Spinal cord (tissue), 9 donors: ENCODE measurements at regions not wholly inside any gene's neighbourhood (a gene's known extent, or its start where the extent isn't known, plus 50 kb on each side); places are given as distances from the start of the nearest gene placed in this dataset.

Experiments used
- DNase-seq, 6 donors: peaks; one replicate each; pipeline versions ENCODE4 v3.0.0 to v3.0.0-alpha.2; 2013 to 2015; ENCODE audit warnings: low spot score in 6 of 6, low read depth in 4 of 6
- H3K27ac ChIP-seq: one replicate; pipeline ENCODE4 v1.5.1; 2013; ENCODE audit warnings: low read depth, low read length, control low read depth
- H3K27me3 ChIP-seq: one replicate; pipeline ENCODE4 v1.6.1; 2013; ENCODE audit warnings: low read length; ENCODE audit not compliant: control insufficient read depth, insufficient read depth
- H3K36me3 ChIP-seq: one replicate; pipeline ENCODE4 v1.6.1; 2013; ENCODE audit warnings: low read length; ENCODE audit not compliant: control insufficient read depth, insufficient read depth
- H3K4me1 ChIP-seq: one replicate; pipeline ENCODE4 v1.6.1; 2013; ENCODE audit warnings: low read length; ENCODE audit not compliant: control insufficient read depth, insufficient read depth
- H3K4me3 ChIP-seq: one replicate; pipeline ENCODE4 v1.5.1; 2013; ENCODE audit warnings: low read depth, low read length, control low read depth
- H3K9me3 ChIP-seq: one replicate; pipeline ENCODE4 v1.6.1; 2013; ENCODE audit warnings: low read length; ENCODE audit not compliant: control insufficient read depth, insufficient read depth
- WGBS: methylation state at CpG from one replicate; pipeline ENCODE4 v1.1.5; 2013; ENCODE audit warnings: missing lambda C conversion rate; ENCODE audit not compliant: insufficient coverage; 5-methylcytosine and 5-hydroxymethylcytosine counted together
- donor health status: healthy.

DNA sequence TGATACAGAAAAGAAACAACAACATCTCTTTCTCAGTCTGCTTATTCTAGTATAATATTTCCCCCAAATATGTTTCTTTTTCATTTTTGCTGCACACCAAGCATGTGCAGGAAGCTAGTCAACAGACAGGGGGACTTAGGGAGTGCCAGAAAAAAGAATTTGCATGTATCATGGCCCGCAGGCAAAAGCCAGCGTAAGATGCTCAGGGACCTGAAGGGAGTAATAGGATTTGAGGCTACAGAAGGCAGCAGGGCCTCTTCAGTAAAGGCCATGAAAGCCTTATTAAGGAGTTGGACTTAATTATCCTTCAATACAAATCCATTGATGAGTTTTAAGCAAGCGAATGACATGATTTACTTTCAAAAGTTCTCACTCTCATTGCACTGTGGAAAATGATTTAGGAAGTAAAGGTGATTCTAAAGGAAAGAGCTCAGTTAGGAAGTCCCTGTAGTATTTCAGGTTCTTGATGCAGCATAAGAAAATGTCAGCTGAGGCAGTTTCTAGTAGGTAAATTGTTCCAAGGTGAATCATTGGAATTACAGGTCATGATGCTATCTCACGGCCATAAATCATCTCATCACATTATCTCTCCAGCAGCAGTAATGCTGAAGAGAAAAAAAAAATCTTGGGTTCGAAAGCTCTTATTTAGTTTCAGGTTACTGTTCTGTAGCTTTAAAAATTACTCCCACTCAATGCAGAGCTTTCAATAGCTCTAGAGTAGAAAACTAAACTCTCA lies 94.8 kb downstream of the PTCHD4 start:
- H3K9me3 ChIP-seq = no peaks in the 10 kb centered on the region
- no peak overlapping the region for H3K4me3 ChIP-seq
- H3K27me3 ChIP-seq = no peaks in the 10 kb centered on the region
- no peaks in the 10 kb centered on the region for H3K36me3 ChIP-seq
- WGBS = 100% methylated on average over 1 of the region's 5 CpGs
- DNase-seq = no peak
- no peaks in the 10 kb centered on the region for H3K4me1 ChIP-seq
- no peak overlapping the region for H3K27ac ChIP-seq

DNA sequence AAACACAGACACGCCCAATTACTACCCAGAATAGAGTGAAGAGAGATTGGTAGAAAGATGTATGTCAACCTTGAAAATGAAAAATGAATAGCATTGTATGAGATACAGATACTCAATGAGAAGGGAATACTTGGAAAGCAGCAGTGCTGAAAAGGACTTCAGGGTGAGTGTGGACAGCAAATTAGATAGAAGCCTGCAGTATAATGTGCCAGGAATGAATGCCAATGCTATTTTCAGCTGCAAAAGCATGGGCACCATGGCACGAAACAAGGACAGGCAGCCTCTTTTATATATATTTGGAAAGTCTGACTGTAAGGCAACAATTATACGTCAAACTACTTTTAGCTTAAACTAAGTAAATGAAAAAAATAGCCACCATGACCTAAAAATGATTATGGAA lies 118.2 kb downstream of the PTCHD4 start:
- Histone ChIP-seq H3K27ac (no peak overlapping the region), H3K4me1 (no peaks in the 10 kb centered on the region), H3K27me3 (no peaks in the 10 kb centered on the region), H3K36me3 (no peaks in the 10 kb centered on the region), H3K4me3 (no peak overlapping the region), H3K9me3 (no peaks in the 10 kb centered on the region)
- peak in 1 of 6 donors; percentile 32 for DNase-seq
- WGBS = no CpG with 5 or more reads among the region's 3 CpGs

- H3K9me3 ChIP-seq = no peaks in the 10 kb centered on the region
- DNase-seq = no peak
- no peak overlapping the region for H3K27ac ChIP-seq
- no CpG with 5 or more reads among the region's 2 CpGs for WGBS
- H3K36me3 ChIP-seq = no peaks in the 10 kb centered on the region
- H3K27me3 ChIP-seq = peaks cover 2% of the 10 kb centered on the region
- no peak overlapping the region for H3K4me3 ChIP-seq
- H3K4me1 ChIP-seq = no peaks in the 10 kb centered on the region
Measured at GRCh38 chr6:47983491-47983890, 127.5 kb downstream of the PTCHD4 start.

- Histone ChIP-seq H3K4me1 (no peaks in the 10 kb centered on the region), H3K9me3 (no peaks in the 10 kb centered on the region), H3K27me3 (peaks cover 2% of the 10 kb centered on the region), H3K4me3 (no peak overlapping the region), H3K27ac (no peak overlapping the region), H3K36me3 (no peaks in the 10 kb centered on the region)
- DNase-seq = no peak
Measured at GRCh38 chr6:47977314-47977713, 133.7 kb downstream of the PTCHD4 start.

DNA sequence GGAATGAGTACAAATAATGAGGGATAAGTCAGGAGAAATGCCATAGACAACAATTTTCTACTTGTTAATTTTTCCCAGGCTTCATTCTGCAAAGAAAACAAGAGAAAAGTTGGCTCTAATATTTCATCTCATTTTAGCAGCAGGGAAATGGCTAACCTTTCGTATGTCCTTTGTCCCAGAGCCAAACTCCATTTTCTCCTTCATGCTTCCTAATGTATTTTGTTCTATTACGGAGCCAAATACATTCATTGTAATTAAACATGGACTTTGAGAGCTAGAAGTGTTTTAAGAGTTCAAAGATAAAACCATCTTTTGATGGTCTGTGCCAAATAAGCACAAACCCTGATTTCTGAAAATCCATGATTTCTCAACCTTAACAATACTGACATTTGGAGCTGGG lies 136.9 kb downstream of the PTCHD4 start:
- no CpG with 5 or more reads among the region's 2 CpGs for WGBS
- H3K36me3 ChIP-seq = no peaks in the 10 kb centered on the region
- no peaks in the 10 kb centered on the region for H3K9me3 ChIP-seq
- no peaks in the 10 kb centered on the region for H3K27me3 ChIP-seq
- H3K27ac ChIP-seq = no peak overlapping the region
- H3K4me3 ChIP-seq = no peak overlapping the region
- no peaks in the 10 kb centered on the region for H3K4me1 ChIP-seq
- peak in 2 of 6 donors; percentile 20 to 23 for DNase-seq

DNA sequence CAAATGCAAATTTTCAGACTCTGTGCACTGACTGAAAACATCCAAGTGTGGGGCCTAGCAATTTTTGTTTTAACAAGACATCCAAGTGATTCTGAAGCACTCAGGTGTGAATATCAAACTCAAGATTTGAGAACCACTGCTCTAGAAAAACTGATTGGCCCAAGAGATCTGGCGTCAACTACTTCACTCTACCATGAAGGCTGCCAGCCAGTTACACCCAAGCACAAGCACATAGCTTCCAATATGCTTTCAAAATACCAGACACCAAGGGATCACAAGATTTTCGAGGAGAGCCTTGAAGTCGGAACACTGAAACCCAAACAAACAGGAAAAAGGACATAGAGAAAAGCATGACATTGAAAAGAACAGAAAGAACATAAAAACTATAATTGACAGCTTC lies 140.2 kb downstream of the PTCHD4 start:
- H3K9me3 ChIP-seq = no peaks in the 10 kb centered on the region
- no peak for DNase-seq
- H3K36me3 ChIP-seq = no peaks in the 10 kb centered on the region
- H3K4me3 ChIP-seq = no peak overlapping the region
- 100% methylated on average over 1 of the region's 3 CpGs for whole genome bisulfite sequencing
- no peaks in the 10 kb centered on the region for H3K4me1 ChIP-seq
- no peak overlapping the region for H3K27ac ChIP-seq
- H3K27me3 ChIP-seq = no peaks in the 10 kb centered on the region

- Histone ChIP-seq H3K36me3 (no peaks in the 10 kb centered on the region), H3K4me1 (no peaks in the 10 kb centered on the region), H3K4me3 (no peak overlapping the region), H3K9me3 (no peaks in the 10 kb centered on the region), H3K27me3 (no peaks in the 10 kb centered on the region), H3K27ac (no peak overlapping the region)
- WGBS = 100% methylated on average over 1 of the region's 2 CpGs
- DNase-seq = no peak
Measured at GRCh38 chr6:47967843-47968242, 143.2 kb downstream of the PTCHD4 start.

GRCh38 chr6:47964969-47965368 lies 146.0 kb downstream of the PTCHD4 start:
- H3K36me3 ChIP-seq = no peaks in the 10 kb centered on the region
- peak in 2 of 6 donors; percentile 7 to 54 for DNase-seq
- H3K27ac ChIP-seq = no peak overlapping the region
- no CpG with 5 or more reads among the region's 3 CpGs for WGBS
- H3K9me3 ChIP-seq = no peaks in the 10 kb centered on the region
- no peaks in the 10 kb centered on the region for H3K4me1 ChIP-seq
- H3K4me3 ChIP-seq = no peak overlapping the region
- no peaks in the 10 kb centered on the region for H3K27me3 ChIP-seq

DNA sequence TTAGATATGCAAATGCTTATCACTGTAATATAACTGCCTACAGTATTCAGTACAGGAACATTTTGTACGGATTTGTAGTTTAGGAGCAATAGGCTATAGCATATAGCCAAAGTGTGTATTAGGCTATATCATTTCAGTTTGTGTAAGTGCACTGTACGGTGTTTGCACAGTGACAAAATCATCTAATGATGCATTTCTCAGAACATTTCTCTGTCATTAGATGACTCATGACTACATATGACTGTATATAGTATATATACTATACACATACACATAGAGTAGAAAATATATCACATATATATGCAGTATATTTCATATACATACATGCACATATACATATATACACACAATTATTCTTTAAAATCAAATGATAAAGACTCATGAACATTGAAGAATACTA lies 158.4 kb downstream of the PTCHD4 start:
- WGBS = no CpG with 5 or more reads among the region's 2 CpGs
- no peak for DNase-seq
- Histone ChIP-seq H3K27me3 (no peaks in the 10 kb centered on the region), H3K36me3 (no peaks in the 10 kb centered on the region), H3K27ac (no peak overlapping the region), H3K9me3 (no peaks in the 10 kb centered on the region), H3K4me1 (no peaks in the 10 kb centered on the region), H3K4me3 (no peak overlapping the region)

GRCh38 chr6:47944846-47945245 lies 163.0 kb downstream of the OPN5 start:
- peak in 1 of 6 donors; percentile 39 for DNase-seq
- Histone ChIP-seq H3K36me3 (no peaks in the 10 kb centered on the region), H3K9me3 (no peaks in the 10 kb centered on the region), H3K4me3 (no peak overlapping the region), H3K4me1 (no peaks in the 10 kb centered on the region), H3K27me3 (no peaks in the 10 kb centered on the region), H3K27ac (no peak overlapping the region)
- WGBS = no CpG with 5 or more reads among the region's 4 CpGs
